Glutamatergic neuron (in vitro differentiated cells): ENCODE measurements at regions not wholly inside any gene's neighbourhood (a gene's known extent, or its start where the extent isn't known, plus 50 kb on each side); places are given as distances from the start of the nearest gene placed in this dataset.

ENCODE experiments used
- DNase-seq: peaks from one replicate; pipeline ENCODE4 v3.0.0; 2022
- H3K27ac Mint-ChIP-seq: one replicate; pipeline ENCODE4 v1.8.0; 2020; ENCODE audit warnings: mild to moderate bottlenecking, mixed read lengths, inconsistent platforms; ENCODE audit not compliant: unreplicated experiment
- H3K27me3 Mint-ChIP-seq: one replicate; pipeline ENCODE4 v1.8.0; 2020; ENCODE audit warnings: mild to moderate bottlenecking, moderate library complexity, mixed read lengths, inconsistent platforms; ENCODE audit not compliant: unreplicated experiment
- H3K36me3 Mint-ChIP-seq: one replicate; pipeline ENCODE4 v1.8.0; 2020; ENCODE audit warnings: mild to moderate bottlenecking, mixed read lengths, inconsistent platforms; ENCODE audit not compliant: unreplicated experiment
- H3K4me1 Mint-ChIP-seq: one replicate; pipeline ENCODE4 v1.8.0; 2020; ENCODE audit warnings: mild to moderate bottlenecking, low read depth, mixed read lengths, inconsistent platforms; ENCODE audit not compliant: unreplicated experiment
- H3K4me3 Mint-ChIP-seq: one replicate; pipeline ENCODE4 v1.8.0; 2020; ENCODE audit warnings: mild to moderate bottlenecking, mixed read lengths, inconsistent platforms; ENCODE audit not compliant: unreplicated experiment
- H3K9me3 Mint-ChIP-seq: one replicate; pipeline ENCODE4 v1.8.0; 2020; ENCODE audit warnings: mild to moderate bottlenecking, moderate library complexity, mixed read lengths, inconsistent platforms; ENCODE audit not compliant: unreplicated experiment
- TF ChIP-seq, protein P1 (sequence below): fragments of 200-600 bp; sonication (generic); IDR thresholded peaks from one replicate; pipeline ENCODE4 v1.5.0; 2021; ENCODE audit not compliant: partially characterized antibody, unreplicated experiment

DNA sequence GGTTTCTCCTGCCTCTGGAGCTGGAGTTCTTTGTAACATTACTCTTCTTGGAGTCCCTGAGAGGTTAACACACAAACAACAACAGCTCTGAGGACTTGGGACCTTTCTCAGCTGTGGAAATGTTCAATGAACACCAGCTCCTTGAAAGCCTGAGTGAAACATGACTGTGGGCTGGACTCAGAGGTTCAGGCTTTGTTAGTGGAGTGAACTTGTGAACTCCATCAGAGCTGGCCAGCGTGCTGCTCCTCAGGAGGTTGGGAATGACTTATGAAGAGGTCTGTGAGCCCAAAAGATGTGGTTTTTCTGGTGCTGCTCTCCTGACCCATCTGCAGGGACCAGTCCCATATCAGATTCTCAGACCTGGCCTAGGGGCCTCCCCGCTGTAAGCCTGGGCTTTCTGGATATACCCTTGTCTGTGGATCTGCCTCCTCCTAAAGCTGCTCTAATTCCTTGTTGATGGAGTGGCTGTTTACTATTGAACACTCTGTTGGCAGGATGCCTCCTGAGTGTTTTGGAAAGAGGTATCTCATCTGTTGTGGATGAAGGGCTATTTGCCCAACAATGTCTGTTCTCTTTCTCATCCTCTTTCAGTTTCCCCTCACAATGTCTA is 170.0 kb upstream of the GDNF start:
- H3K4me1 Mint-ChIP-seq: no peaks in the 10 kb centered on the region
- TF ChIP-seq, protein P1, sequence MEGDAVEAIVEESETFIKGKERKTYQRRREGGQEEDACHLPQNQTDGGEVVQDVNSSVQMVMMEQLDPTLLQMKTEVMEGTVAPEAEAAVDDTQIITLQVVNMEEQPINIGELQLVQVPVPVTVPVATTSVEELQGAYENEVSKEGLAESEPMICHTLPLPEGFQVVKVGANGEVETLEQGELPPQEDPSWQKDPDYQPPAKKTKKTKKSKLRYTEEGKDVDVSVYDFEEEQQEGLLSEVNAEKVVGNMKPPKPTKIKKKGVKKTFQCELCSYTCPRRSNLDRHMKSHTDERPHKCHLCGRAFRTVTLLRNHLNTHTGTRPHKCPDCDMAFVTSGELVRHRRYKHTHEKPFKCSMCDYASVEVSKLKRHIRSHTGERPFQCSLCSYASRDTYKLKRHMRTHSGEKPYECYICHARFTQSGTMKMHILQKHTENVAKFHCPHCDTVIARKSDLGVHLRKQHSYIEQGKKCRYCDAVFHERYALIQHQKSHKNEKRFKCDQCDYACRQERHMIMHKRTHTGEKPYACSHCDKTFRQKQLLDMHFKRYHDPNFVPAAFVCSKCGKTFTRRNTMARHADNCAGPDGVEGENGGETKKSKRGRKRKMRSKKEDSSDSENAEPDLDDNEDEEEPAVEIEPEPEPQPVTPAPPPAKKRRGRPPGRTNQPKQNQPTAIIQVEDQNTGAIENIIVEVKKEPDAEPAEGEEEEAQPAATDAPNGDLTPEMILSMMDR: no peak
- no peak overlapping the region for H3K27ac Mint-ChIP-seq
- H3K27me3 Mint-ChIP-seq: no peaks in the 10 kb centered on the region
- no peak overlapping the region for H3K4me3 Mint-ChIP-seq
- no peaks in the 10 kb centered on the region for H3K36me3 Mint-ChIP-seq
- DNase-seq: no peak
- H3K9me3 Mint-ChIP-seq: no peaks in the 10 kb centered on the region

DNA sequence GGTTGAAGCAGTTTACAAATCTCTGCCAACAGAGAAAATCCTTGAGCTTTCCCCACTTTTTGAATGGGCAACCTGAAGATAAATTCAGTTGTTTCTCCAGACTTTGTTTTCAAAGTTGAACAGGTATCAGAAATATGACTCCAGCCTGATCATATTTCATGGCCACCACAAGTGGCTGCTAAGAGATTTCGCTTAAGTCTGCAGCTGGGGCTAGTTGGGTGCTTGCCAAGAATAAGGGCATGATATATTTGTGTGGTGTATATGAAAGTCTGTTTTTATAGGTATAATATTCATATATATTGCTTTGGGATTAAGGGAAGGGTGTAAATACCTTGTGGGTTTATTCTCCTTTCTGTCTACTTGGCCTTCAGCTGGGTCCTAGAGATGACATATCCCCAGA is 168.4 kb upstream of the GDNF start:
- Mint-ChIP-seq H3K4me3 (no peak overlapping the region), H3K4me1 (no peaks in the 10 kb centered on the region), H3K9me3 (no peaks in the 10 kb centered on the region), H3K27ac (no peak overlapping the region), H3K27me3 (no peaks in the 10 kb centered on the region), H3K36me3 (no peaks in the 10 kb centered on the region)
- no peak for DNase-seq
- TF ChIP-seq, protein P1: no peak

- no peak overlapping the region for H3K4me3 Mint-ChIP-seq
- TF ChIP-seq, protein P1: no peak
- no peak overlapping the region for H3K27ac Mint-ChIP-seq
- no peaks in the 10 kb centered on the region for H3K27me3 Mint-ChIP-seq
- no peaks in the 10 kb centered on the region for H3K36me3 Mint-ChIP-seq
- no peaks in the 10 kb centered on the region for H3K4me1 Mint-ChIP-seq
- no peak for DNase-seq
- no peaks in the 10 kb centered on the region for H3K9me3 Mint-ChIP-seq
Measured at GRCh38 chr5:37999593-37999992, 159.8 kb upstream of the GDNF start.

DNA sequence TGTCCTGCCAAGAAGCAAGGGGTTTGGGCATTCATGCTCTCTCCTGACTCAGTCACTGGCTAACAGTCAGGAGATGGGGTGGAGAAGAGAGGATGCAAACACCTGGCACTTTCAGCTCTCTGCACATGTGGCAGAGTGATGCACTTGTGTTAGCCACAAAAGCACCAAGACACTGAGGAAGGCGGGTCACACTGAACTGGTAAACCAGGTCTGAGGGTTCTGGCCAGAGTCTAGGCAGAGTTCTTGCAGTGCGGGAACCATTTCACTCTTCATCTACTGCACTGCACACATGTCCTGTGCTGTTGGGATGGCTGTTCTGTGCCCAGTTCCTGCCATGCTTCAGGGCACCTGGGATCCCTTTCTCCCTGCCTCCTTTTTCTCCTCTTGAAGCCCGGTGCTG is 157.1 kb upstream of the GDNF start:
- DNase-seq: no peak
- no peaks in the 10 kb centered on the region for H3K9me3 Mint-ChIP-seq
- TF ChIP-seq, protein P1: no peak
- no peaks in the 10 kb centered on the region for H3K27me3 Mint-ChIP-seq
- no peak overlapping the region for H3K27ac Mint-ChIP-seq
- no peaks in the 10 kb centered on the region for H3K4me1 Mint-ChIP-seq
- no peaks in the 10 kb centered on the region for H3K36me3 Mint-ChIP-seq
- H3K4me3 Mint-ChIP-seq: no peak overlapping the region

- H3K27ac Mint-ChIP-seq: no peak overlapping the region
- TF ChIP-seq, protein P1: no peak
- H3K4me1 Mint-ChIP-seq: no peaks in the 10 kb centered on the region
- no peaks in the 10 kb centered on the region for H3K36me3 Mint-ChIP-seq
- no peaks in the 10 kb centered on the region for H3K9me3 Mint-ChIP-seq
- DNase-seq: no peak
- no peak overlapping the region for H3K4me3 Mint-ChIP-seq
- no peaks in the 10 kb centered on the region for H3K27me3 Mint-ChIP-seq
Measured at GRCh38 chr5:37994729-37995128, 154.9 kb upstream of the GDNF start.
